ENCODE measurements at regions not wholly inside any gene's neighbourhood (a gene's known extent, or its start where the extent isn't known, plus 50 kb on each side); places are given as distances from the start of the nearest gene placed in this dataset.
"Not testable (repeated sequence)": the region's sequence is repeated elsewhere in the genome, so short reads cannot be mapped to it uniquely, and the experiment has no call there.

GRCh38 chr5:19169426-19169825, 818.6 kb downstream of the CDH18 start:
- DNase-seq: no peak

- DNase-seq: no peak
These were observed 815.0 kb downstream of the CDH18 start for GRCh38 chr5:19172926-19173470.

GRCh38 chr5:19175776-19176570, 812.0 kb downstream of the CDH18 start:
- DNase-seq: no peak

GRCh38 chr5:19179571-19179970, 808.4 kb downstream of the CDH18 start:
- no peak for DNase-seq

GRCh38 chr5:19189176-19189575, 798.8 kb downstream of the CDH18 start:
- no peak for DNase-seq

GRCh38 chr5:19193631-19194030, 794.4 kb downstream of the CDH18 start:
- no peak for DNase-seq

GRCh38 chr5:19196631-19197030, 791.4 kb downstream of the CDH18 start:
- no peak for DNase-seq

GRCh38 chr5:19200251-19200650, 787.7 kb downstream of the CDH18 start:
- no peak for DNase-seq

GRCh38 chr5:19208397-19208796, 779.6 kb downstream of the CDH18 start:
- no peak for DNase-seq

- no peak for DNase-seq
These were observed 777.1 kb downstream of the CDH18 start for GRCh38 chr5:19210886-19211285.

GRCh38 chr5:19229179-19229835, 758.7 kb downstream of the CDH18 start:
- no peak for DNase-seq

- no peak for DNase-seq
These were observed 754.4 kb downstream of the CDH18 start for GRCh38 chr5:19233573-19233972.

- no peak for DNase-seq
These were observed 752.9 kb downstream of the CDH18 start for GRCh38 chr5:19235101-19235584.

- no peak for DNase-seq
These were observed 747.8 kb downstream of the CDH18 start for GRCh38 chr5:19240170-19240569.

- no peak for DNase-seq
These were observed 746.3 kb downstream of the CDH18 start for GRCh38 chr5:19241690-19242089.

GRCh38 chr5:19246191-19246590, 741.8 kb downstream of the CDH18 start:
- not testable (repeated sequence) for DNase-seq

GRCh38 chr5:19247302-19247701, 740.7 kb downstream of the CDH18 start:
- DNase-seq: no peak

- no peak for DNase-seq
These were observed 732.0 kb downstream of the CDH18 start for GRCh38 chr5:19256036-19256435.

GRCh38 chr5:19258686-19259085, 729.3 kb downstream of the CDH18 start:
- no peak for DNase-seq

GRCh38 chr5:19261879-19262278, 726.1 kb downstream of the CDH18 start:
- no peak for DNase-seq

GRCh38 chr5:19264821-19265220, 723.2 kb downstream of the CDH18 start:
- DNase-seq: no peak

- DNase-seq: no peak
These were observed 721.2 kb downstream of the CDH18 start for GRCh38 chr5:19266791-19267190.

- DNase-seq: no peak
These were observed 717.8 kb downstream of the CDH18 start for GRCh38 chr5:19270153-19270552.

GRCh38 chr5:19274578-19274977, 713.4 kb downstream of the CDH18 start:
- DNase-seq: no peak
